Smooth muscle cell (in vitro differentiated cells): ENCODE measurements at regions not wholly inside any gene's neighbourhood (a gene's known extent, or its start where the extent isn't known, plus 50 kb on each side); places are given as distances from the start of the nearest gene placed in this dataset.

Source experiments
- DNase-seq: peaks from one replicate; lab custom pipeline; 2025; ENCODE audit not compliant: unreplicated experiment; lab: John Stamatoyannopoulos, UW
- H2AFZ ChIP-seq: fragments of 200-600 bp; sonication (generic); 2 replicates; pipeline ENCODE4 v1.6.0; 2016; ENCODE audit warnings: antibody characterized with exemption, low read depth, mild to moderate bottlenecking
- H3F3A ChIP-seq: fragments of 200-600 bp; sonication (generic); 2 replicates; pipeline ENCODE4 v1.6.0; 2017; ENCODE audit warnings: antibody characterized with exemption, low read depth
- H3K27ac ChIP-seq: fragments of 200-600 bp; sonication (generic); 2 replicates; pipeline ENCODE4 v1.5.1; 2016; ENCODE audit warnings: low read depth, mild to moderate bottlenecking
- H3K27me3 ChIP-seq: fragments of 200-600 bp; sonication (generic); 2 replicates; pipeline ENCODE4 v1.6.1; 2016; ENCODE audit warnings: low read depth, mild to moderate bottlenecking
- H3K36me3 ChIP-seq: fragments of 200-600 bp; sonication (generic); 2 replicates; pipeline ENCODE4 v1.5.1; 2016; ENCODE audit warnings: low read depth
- H3K4me1 ChIP-seq: fragments of 200-600 bp; sonication (generic); 2 replicates; pipeline ENCODE4 v1.5.1; 2016; ENCODE audit warnings: low read depth
- H3K4me2 ChIP-seq: fragments of 200-600 bp; sonication (generic); 2 replicates; pipeline ENCODE4 v1.6.0; 2016; ENCODE audit warnings: mild to moderate bottlenecking
- H3K4me3 ChIP-seq: fragments of 200-600 bp; sonication (generic); 2 replicates; pipeline ENCODE4 v1.5.1; 2016; ENCODE audit warnings: mild to moderate bottlenecking
- H3K79me2 ChIP-seq: fragments of 200-600 bp; sonication (generic); 2 replicates; pipeline ENCODE4 v1.6.0; 2016; ENCODE audit warnings: low read depth, mild to moderate bottlenecking
- H3K9ac ChIP-seq: fragments of 200-600 bp; sonication (generic); 2 replicates; pipeline ENCODE4 v1.6.0; 2016; ENCODE audit warnings: low read depth
- H3K9me3 ChIP-seq: fragments of 200-600 bp; sonication (generic); replicated peaks from 2 replicates; pipeline ENCODE4 v1.5.1; 2016; ENCODE audit warnings: low read depth
- H4K20me1 ChIP-seq: fragments of 200-600 bp; sonication (generic); 2 replicates; pipeline ENCODE4 v1.6.0; 2016; ENCODE audit warnings: low read depth
- WGBS: methylation state at CpG from one replicate; pipeline ENCODE4 v1.1.7; 2016; ENCODE audit warnings: low lambda C conversion rate; 5-methylcytosine and 5-hydroxymethylcytosine counted together
- TF ChIP-seq, protein P1 (sequence below): fragments of 200-600 bp; sonication (generic); IDR thresholded peaks from 2 replicates; pipeline ENCODE4 v1.5.1; 2017; ENCODE audit warnings: borderline replicate concordance, mild to moderate bottlenecking, antibody characterized with exemption; ENCODE audit not compliant: insufficient read depth, poor library complexity, severe bottlenecking

DNA sequence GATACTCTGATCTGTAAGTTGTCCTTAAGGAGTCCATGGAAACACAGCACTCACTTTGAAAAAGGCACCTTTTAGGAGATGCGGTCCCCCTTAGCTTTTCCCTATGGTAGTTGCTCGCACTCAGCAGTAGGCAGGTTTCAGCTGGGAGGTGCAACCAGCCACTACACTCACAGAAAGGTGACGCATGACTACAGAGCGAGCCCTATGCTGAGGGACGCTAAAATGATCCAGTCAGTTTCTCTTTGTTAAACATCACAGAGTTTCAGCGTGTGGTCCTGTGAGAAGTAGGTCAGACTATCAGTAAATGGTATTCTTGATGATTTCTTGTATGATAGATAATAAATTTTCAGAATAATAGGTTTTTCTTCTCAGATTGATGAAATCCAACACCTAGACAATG is 362.7 kb upstream of the MIR17HG start:
- H3K4me2 ChIP-seq = no peak overlapping the region
- no peaks in the 10 kb centered on the region for H3K79me2 ChIP-seq
- H3K9ac ChIP-seq = no peak overlapping the region
- H3K27ac ChIP-seq = no peak overlapping the region
- TF ChIP-seq, protein P1, sequence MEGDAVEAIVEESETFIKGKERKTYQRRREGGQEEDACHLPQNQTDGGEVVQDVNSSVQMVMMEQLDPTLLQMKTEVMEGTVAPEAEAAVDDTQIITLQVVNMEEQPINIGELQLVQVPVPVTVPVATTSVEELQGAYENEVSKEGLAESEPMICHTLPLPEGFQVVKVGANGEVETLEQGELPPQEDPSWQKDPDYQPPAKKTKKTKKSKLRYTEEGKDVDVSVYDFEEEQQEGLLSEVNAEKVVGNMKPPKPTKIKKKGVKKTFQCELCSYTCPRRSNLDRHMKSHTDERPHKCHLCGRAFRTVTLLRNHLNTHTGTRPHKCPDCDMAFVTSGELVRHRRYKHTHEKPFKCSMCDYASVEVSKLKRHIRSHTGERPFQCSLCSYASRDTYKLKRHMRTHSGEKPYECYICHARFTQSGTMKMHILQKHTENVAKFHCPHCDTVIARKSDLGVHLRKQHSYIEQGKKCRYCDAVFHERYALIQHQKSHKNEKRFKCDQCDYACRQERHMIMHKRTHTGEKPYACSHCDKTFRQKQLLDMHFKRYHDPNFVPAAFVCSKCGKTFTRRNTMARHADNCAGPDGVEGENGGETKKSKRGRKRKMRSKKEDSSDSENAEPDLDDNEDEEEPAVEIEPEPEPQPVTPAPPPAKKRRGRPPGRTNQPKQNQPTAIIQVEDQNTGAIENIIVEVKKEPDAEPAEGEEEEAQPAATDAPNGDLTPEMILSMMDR = no peak
- H2AFZ ChIP-seq = no peak overlapping the region
- no peak overlapping the region for H3K4me3 ChIP-seq
- H3K9me3 ChIP-seq = no peaks in the 10 kb centered on the region
- H3K36me3 ChIP-seq = no peaks in the 10 kb centered on the region
- H3K27me3 ChIP-seq = peaks cover 21% of the 10 kb centered on the region
- DNase-seq = no peak
- no peaks in the 10 kb centered on the region for H3K4me1 ChIP-seq
- H3F3A ChIP-seq = no peaks in the 10 kb centered on the region
- WGBS = 92% methylated on average over 6 of the region's 6 CpGs
- no peaks in the 10 kb centered on the region for H4K20me1 ChIP-seq

DNA sequence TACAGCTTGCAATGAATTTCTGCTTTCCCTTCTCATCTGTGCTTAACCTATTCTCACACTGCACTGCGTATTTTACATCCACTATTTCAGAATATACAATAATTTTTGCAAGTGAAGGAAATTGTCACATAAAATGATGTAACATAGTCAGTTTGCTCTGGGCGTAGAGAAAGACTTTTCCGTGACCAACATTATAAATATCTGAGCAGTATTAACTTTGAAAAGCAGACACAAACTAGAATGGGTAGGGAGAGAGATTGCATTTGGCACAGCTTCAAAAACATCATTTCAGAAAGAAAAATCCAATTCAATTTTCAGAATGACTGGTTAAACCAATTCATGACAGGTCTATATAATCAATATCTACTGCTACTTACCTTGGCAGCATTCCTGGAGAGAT is 352.5 kb upstream of the MIR17HG start:
- peaks cover 37% of the 10 kb centered on the region for H3K27me3 ChIP-seq
- TF ChIP-seq, protein P1 = no peak
- H3K4me3 ChIP-seq = no peak overlapping the region
- no peak for DNase-seq
- H3K9me3 ChIP-seq = no peaks in the 10 kb centered on the region
- H3K27ac ChIP-seq = no peak overlapping the region
- H3K4me1 ChIP-seq = no peaks in the 10 kb centered on the region
- no peak overlapping the region for H2AFZ ChIP-seq
- H3K9ac ChIP-seq = no peak overlapping the region
- no peaks in the 10 kb centered on the region for H3K79me2 ChIP-seq
- 84% methylated on average over 3 of the region's 3 CpGs for WGBS
- H3F3A ChIP-seq = no peaks in the 10 kb centered on the region
- H3K4me2 ChIP-seq = no peak overlapping the region
- no peaks in the 10 kb centered on the region for H4K20me1 ChIP-seq
- no peaks in the 10 kb centered on the region for H3K36me3 ChIP-seq

- H3K9me3 ChIP-seq = no peaks in the 10 kb centered on the region
- no peaks in the 10 kb centered on the region for H4K20me1 ChIP-seq
- H3K27ac ChIP-seq = no peak overlapping the region
- TF ChIP-seq, protein P1 = no peak
- H3K4me1 ChIP-seq = no peaks in the 10 kb centered on the region
- no peaks in the 10 kb centered on the region for H3K36me3 ChIP-seq
- no peaks in the 10 kb centered on the region for H3K79me2 ChIP-seq
- H3K4me3 ChIP-seq = no peak overlapping the region
- no peak overlapping the region for H3K9ac ChIP-seq
- DNase-seq = no peak
- H3K27me3 ChIP-seq = peaks cover 33% of the 10 kb centered on the region
- WGBS = 16% methylated on average over 4 of the region's 4 CpGs
- no peak overlapping the region for H2AFZ ChIP-seq
- no peak overlapping the region for H3K4me2 ChIP-seq
- H3F3A ChIP-seq = no peaks in the 10 kb centered on the region
Measured at GRCh38 chr13:90995614-90996013, 351.9 kb upstream of the MIR17HG start.

DNA sequence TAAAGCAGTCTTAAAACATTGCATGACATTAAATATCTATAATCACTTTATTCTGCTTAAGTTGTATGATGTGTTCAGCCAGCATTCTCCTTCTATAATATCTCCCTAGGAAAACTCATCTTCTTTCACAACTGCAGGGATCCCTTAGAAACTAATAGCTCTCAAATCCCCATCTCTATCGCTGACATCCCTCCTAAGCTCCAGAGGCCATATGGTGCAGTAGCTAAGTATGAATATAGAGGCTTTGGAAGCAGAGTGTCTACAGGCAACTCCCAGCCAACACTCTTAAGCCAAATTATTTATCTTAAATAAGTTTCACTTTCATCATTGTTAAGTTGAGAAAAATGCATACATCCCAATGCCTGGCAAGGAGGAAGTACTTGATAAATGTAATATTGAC is 349.5 kb upstream of the MIR17HG start:
- Histone ChIP-seq H3K9ac (no peak overlapping the region), H3K9me3 (no peaks in the 10 kb centered on the region), H3K79me2 (no peaks in the 10 kb centered on the region), H3K27ac (no peak overlapping the region), H3K36me3 (no peaks in the 10 kb centered on the region), H3F3A (no peaks in the 10 kb centered on the region), H3K4me3 (no peak overlapping the region), H4K20me1 (no peaks in the 10 kb centered on the region), H3K4me2 (no peak overlapping the region), H3K27me3 (peaks cover 32% of the 10 kb centered on the region), H2AFZ (no peak overlapping the region), H3K4me1 (no peaks in the 10 kb centered on the region)
- no peak for DNase-seq
- 48% methylated on average over 1 of the region's 1 CpG for WGBS
- TF ChIP-seq, protein P1 = no peak
